KMS-11 (cell line): ENCODE measurements at regions not wholly inside any gene's neighbourhood (a gene's known extent, or its start where the extent isn't known, plus 50 kb on each side); places are given as distances from the start of the nearest gene placed in this dataset.

Experiments used
- H2AFZ ChIP-seq: fragments of 200-600 bp; sonication (generic); 2 replicates; pipeline ENCODE4 v1.6.1; 2016; ENCODE audit warnings: antibody characterized with exemption, mixed run types, low read depth
- H3K27ac ChIP-seq: fragments of 200-600 bp; sonication (generic); 2 replicates; pipeline ENCODE4 v1.6.1; 2016; ENCODE audit warnings: mild to moderate bottlenecking, mixed run types
- H3K27me3 ChIP-seq: fragments of 200-600 bp; sonication (generic); 2 replicates; pipeline ENCODE4 v1.6.1; 2017; ENCODE audit warnings: mild to moderate bottlenecking, low read depth, mixed run types, moderate library complexity; ENCODE audit not compliant: insufficient read depth
- H3K36me3 ChIP-seq: fragments of 200-600 bp; sonication (generic); 2 replicates; pipeline ENCODE4 v1.6.1; 2017; ENCODE audit warnings: mild to moderate bottlenecking, mixed run types; ENCODE audit not compliant: insufficient read depth
- H3K4me1 ChIP-seq: fragments of 200-600 bp; sonication (generic); 2 replicates; pipeline ENCODE4 v1.6.1; 2016; ENCODE audit warnings: mild to moderate bottlenecking, low read depth, mixed run types; ENCODE audit not compliant: poor library complexity, severe bottlenecking
- H3K4me2 ChIP-seq: fragments of 200-600 bp; sonication (generic); 2 replicates; pipeline ENCODE4 v1.7.0; 2016; ENCODE audit warnings: mild to moderate bottlenecking, mixed run types
- H3K4me3 ChIP-seq: fragments of 200-600 bp; sonication (generic); IDR thresholded peaks from 2 replicates; pipeline ENCODE4 v1.6.1; 2017; ENCODE audit warnings: low read depth, low read length, mixed read lengths; ENCODE audit not compliant: insufficient read depth
- H3K79me2 ChIP-seq: fragments of 200-600 bp; sonication (generic); 2 replicates; pipeline ENCODE4 v1.6.1; 2016; ENCODE audit warnings: low read depth, mixed run types; ENCODE audit not compliant: insufficient read depth
- H3K9ac ChIP-seq: fragments of 200-600 bp; sonication (generic); 2 replicates; pipeline ENCODE4 v1.6.1; 2016; ENCODE audit warnings: mild to moderate bottlenecking, mixed run types
- H4K20me1 ChIP-seq: fragments of 200-600 bp; sonication (generic); 2 replicates; pipeline ENCODE4 v1.6.1; 2016; ENCODE audit warnings: mild to moderate bottlenecking, mixed run types; ENCODE audit not compliant: insufficient read depth
- TF ChIP-seq, protein P1 (sequence below): fragments of 200-600 bp; sonication (generic); conservative IDR thresholded peaks from 2 replicates; pipeline ENCODE4 v1.6.1; 2017; ENCODE audit warnings: low read depth, mild to moderate bottlenecking, antibody characterized with exemption, low read length, moderate library complexity, mixed read lengths

DNA sequence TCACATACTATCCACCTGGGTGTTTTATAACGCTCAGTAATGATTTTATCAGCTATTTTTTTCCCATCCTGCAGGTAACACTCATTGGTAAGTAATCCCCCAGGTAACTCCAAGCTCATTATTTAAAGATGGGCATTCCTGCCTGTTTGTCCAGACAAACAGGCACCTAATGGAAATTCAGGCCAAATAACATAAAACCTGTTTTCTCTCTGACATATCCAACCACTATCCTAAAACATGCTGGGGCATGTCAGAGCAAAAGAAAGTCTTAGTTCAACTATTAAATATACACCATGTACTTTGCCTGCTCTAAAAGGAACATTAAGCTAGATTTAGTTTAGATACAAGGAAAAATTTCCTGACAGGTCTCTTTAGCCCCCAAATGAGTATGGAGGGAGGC is 987.7 kb downstream of the TTLL7 start:
- H3K79me2 ChIP-seq: no peaks in the 10 kb centered on the region
- no peak overlapping the region for H2AFZ ChIP-seq
- H3K27me3 ChIP-seq: no peaks in the 10 kb centered on the region
- no peaks in the 10 kb centered on the region for H4K20me1 ChIP-seq
- H3K4me1 ChIP-seq: no peaks in the 10 kb centered on the region
- H3K9ac ChIP-seq: no peak overlapping the region
- H3K27ac ChIP-seq: no peak overlapping the region
- H3K4me3 ChIP-seq: no peak overlapping the region
- TF ChIP-seq, protein P1, sequence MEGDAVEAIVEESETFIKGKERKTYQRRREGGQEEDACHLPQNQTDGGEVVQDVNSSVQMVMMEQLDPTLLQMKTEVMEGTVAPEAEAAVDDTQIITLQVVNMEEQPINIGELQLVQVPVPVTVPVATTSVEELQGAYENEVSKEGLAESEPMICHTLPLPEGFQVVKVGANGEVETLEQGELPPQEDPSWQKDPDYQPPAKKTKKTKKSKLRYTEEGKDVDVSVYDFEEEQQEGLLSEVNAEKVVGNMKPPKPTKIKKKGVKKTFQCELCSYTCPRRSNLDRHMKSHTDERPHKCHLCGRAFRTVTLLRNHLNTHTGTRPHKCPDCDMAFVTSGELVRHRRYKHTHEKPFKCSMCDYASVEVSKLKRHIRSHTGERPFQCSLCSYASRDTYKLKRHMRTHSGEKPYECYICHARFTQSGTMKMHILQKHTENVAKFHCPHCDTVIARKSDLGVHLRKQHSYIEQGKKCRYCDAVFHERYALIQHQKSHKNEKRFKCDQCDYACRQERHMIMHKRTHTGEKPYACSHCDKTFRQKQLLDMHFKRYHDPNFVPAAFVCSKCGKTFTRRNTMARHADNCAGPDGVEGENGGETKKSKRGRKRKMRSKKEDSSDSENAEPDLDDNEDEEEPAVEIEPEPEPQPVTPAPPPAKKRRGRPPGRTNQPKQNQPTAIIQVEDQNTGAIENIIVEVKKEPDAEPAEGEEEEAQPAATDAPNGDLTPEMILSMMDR: no peak
- no peaks in the 10 kb centered on the region for H3K36me3 ChIP-seq
- H3K4me2 ChIP-seq: no peak overlapping the region

- H2AFZ ChIP-seq: no peak overlapping the region
- no peak overlapping the region for H3K27ac ChIP-seq
- H3K4me2 ChIP-seq: no peak overlapping the region
- no peaks in the 10 kb centered on the region for H3K79me2 ChIP-seq
- no peak overlapping the region for H3K4me3 ChIP-seq
- TF ChIP-seq, protein P1: no peak
- H3K9ac ChIP-seq: no peak overlapping the region
- no peaks in the 10 kb centered on the region for H3K36me3 ChIP-seq
- H3K4me1 ChIP-seq: no peaks in the 10 kb centered on the region
- no peaks in the 10 kb centered on the region for H4K20me1 ChIP-seq
- no peaks in the 10 kb centered on the region for H3K27me3 ChIP-seq
These were observed 992.7 kb downstream of the TTLL7 start for GRCh38 chr1:83006271-83006670.

DNA sequence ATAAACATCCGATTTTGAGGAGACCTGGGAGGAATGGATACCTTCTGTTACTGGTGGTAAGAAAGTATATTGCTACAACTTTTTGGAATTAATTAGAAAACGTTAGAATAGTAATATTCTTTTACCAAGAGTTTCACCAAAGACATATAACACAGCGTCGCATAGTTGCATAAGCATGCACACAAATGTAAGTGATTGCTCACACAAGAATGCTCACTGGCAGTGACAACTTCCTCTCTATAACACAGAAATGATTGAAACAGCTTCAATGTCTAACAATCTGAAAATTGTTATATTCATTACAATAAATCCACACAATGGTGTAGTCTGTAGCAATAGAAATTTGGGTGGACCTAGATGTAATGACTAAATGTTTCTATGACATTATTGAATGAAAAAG is 998.6 kb downstream of the TTLL7 start:
- no peak overlapping the region for H3K9ac ChIP-seq
- H3K4me3 ChIP-seq: no peak overlapping the region
- H3K4me1 ChIP-seq: no peaks in the 10 kb centered on the region
- no peaks in the 10 kb centered on the region for H3K27me3 ChIP-seq
- no peak overlapping the region for H2AFZ ChIP-seq
- H3K27ac ChIP-seq: no peak overlapping the region
- TF ChIP-seq, protein P1: no peak
- H4K20me1 ChIP-seq: no peaks in the 10 kb centered on the region
- H3K36me3 ChIP-seq: no peaks in the 10 kb centered on the region
- no peak overlapping the region for H3K4me2 ChIP-seq
- no peaks in the 10 kb centered on the region for H3K79me2 ChIP-seq

GRCh38 chr1:82995951-82996350 is 1003.0 kb downstream of the TTLL7 start:
- TF ChIP-seq, protein P1: no peak
- Histone ChIP-seq H3K4me2 (no peak overlapping the region), H3K4me1 (no peaks in the 10 kb centered on the region), H4K20me1 (no peaks in the 10 kb centered on the region), H3K4me3 (no peak overlapping the region), H3K27ac (no peak overlapping the region), H3K27me3 (no peaks in the 10 kb centered on the region), H3K79me2 (no peaks in the 10 kb centered on the region), H3K9ac (no peak overlapping the region), H2AFZ (no peak overlapping the region), H3K36me3 (no peaks in the 10 kb centered on the region)
